ENCODE measurements at regions not wholly inside any gene's neighbourhood (a gene's known extent, or its start where the extent isn't known, plus 50 kb on each side); places are given as distances from the start of the nearest gene placed in this dataset.
A peak's percentile ranks its signal among the peaks of the same experiment; 100 is the strongest.
"Not testable (repeated sequence)": the region's sequence is repeated elsewhere in the genome, so short reads cannot be mapped to it uniquely, and the experiment has no call there.

- no peaks in the 10 kb centered on the region for H3K27me3 ChIP-seq
- TF ChIP-seq POLR2A (IDR thresholded peaks at IDR 0.05) (no peak), CTCF (IDR thresholded peaks at IDR 0.05) (no peak)
- intact Hi-C loops (cut with DNase I), result no loop called here
- 55 to 57% methylated on average over 7 of the region's 7 CpGs for WGBS, 2 donors
- H3K4me3 ChIP-seq, result no peak overlapping the region
- no peak for ATAC-seq
- H3K9me3 ChIP-seq, result no peaks in the 10 kb centered on the region
- H3K27ac ChIP-seq, result peak overlapping the region in 2 of 4 donors; percentile 21 to 25
- H3K4me1 ChIP-seq, result peaks cover 28% of the 10 kb centered on the region
- no peaks in the 10 kb centered on the region for H3K36me3 ChIP-seq (replicated peaks in 1 of 2; ENCODE audit: insufficient read depth in 1 of 2, low read depth in 2 of 2)
- DNase-seq, result no peak
Observed at GRCh38 chrX:13164611-13165010, 120.2 kb upstream of the FAM9C start.

GRCh38 chrX:13162772-13163410 lies 118.5 kb upstream of the FAM9C start:
- Histone ChIP-seq H3K36me3 (replicated peaks in 1 of 2; ENCODE audit: insufficient read depth in 1 of 2, low read depth in 2 of 2) (no peaks in the 10 kb centered on the region), H3K4me3 (no peak overlapping the region), H3K27ac (no peak overlapping the region), H3K4me1 (peaks cover 28% of the 10 kb centered on the region), H3K9me3 (no peaks in the 10 kb centered on the region), H3K27me3 (no peaks in the 10 kb centered on the region)
- 72 to 82% methylated on average over 3 to 4 of the region's 4 CpGs for WGBS, 2 donors
- TF ChIP-seq POLR2A (IDR thresholded peaks at IDR 0.05) (no peak), CTCF (IDR thresholded peaks at IDR 0.05) (no peak)
- ATAC-seq, result no peak
- no peak for DNase-seq
- intact Hi-C loops (cut with DNase I), result no loop called here

GRCh38 chrX:13159886-13160285 lies 115.5 kb upstream of the FAM9C start:
- Histone ChIP-seq H3K4me3 (no peak overlapping the region), H3K4me1 (peaks cover 19% of the 10 kb centered on the region), H3K27me3 (no peaks in the 10 kb centered on the region), H3K36me3 (replicated peaks in 1 of 2; ENCODE audit: insufficient read depth in 1 of 2, low read depth in 2 of 2) (no peaks in the 10 kb centered on the region), H3K27ac (no peak overlapping the region), H3K9me3 (no peaks in the 10 kb centered on the region)
- intact Hi-C loops (cut with DNase I), result no loop called here
- ATAC-seq, result no peak
- no peak for DNase-seq
- TF ChIP-seq POLR2A (IDR thresholded peaks at IDR 0.05) (no peak), CTCF (IDR thresholded peaks at IDR 0.05) (no peak)

- Histone ChIP-seq H3K27me3 (no peaks in the 10 kb centered on the region), H3K27ac (no peak overlapping the region), H3K9me3 (no peaks in the 10 kb centered on the region), H3K4me3 (no peak overlapping the region), H3K36me3 (replicated peaks in 1 of 2; ENCODE audit: insufficient read depth in 1 of 2, low read depth in 2 of 2) (no peaks in the 10 kb centered on the region), H3K4me1 (peaks cover 16% of the 10 kb centered on the region)
- intact Hi-C loops (cut with DNase I), result no loop called here
- no peak for DNase-seq
- ATAC-seq, result no peak
- no peak for TF ChIP-seq CTCF (IDR thresholded peaks at IDR 0.05)
- no peak for TF ChIP-seq POLR2A (IDR thresholded peaks at IDR 0.05)
Observed at GRCh38 chrX:13158911-13159310, 114.5 kb upstream of the FAM9C start.

- H3K4me3 ChIP-seq; H3K27me3 ChIP-seq; H3K4me1 ChIP-seq; intact Hi-C loops (cut with DNase I); H3K27ac ChIP-seq; H3K9me3 ChIP-seq; H3K36me3 ChIP-seq (replicated peaks in 1 of 2; ENCODE audit: insufficient read depth in 1 of 2, low read depth in 2 of 2); DNase-seq; ATAC-seq: not testable (repeated sequence)
- WGBS, 2 donors, result 94 to 100% methylated on average over 1 of the region's 1 CpG
Observed at GRCh38 chrX:13155550-13155949, 111.1 kb upstream of the FAM9C start.

Data from body of pancreas (tissue), 4 donors.